K562 (cell line): ENCODE measurements at regions not wholly inside any gene's neighbourhood (a gene's known extent, or its start where the extent isn't known, plus 50 kb on each side); places are given as distances from the start of the nearest gene placed in this dataset.

Experiments
- ATF7 ChIP-seq: fragments of 450-650 bp; IDR thresholded peaks from 2 replicates; pipeline ENCODE4 v1.7.1; 2014; ENCODE audit warnings: mild to moderate bottlenecking, moderate library complexity
- CAMTA2 ChIP-seq: fragments of 250-450 bp; sonication (Bioruptor Pico); conservative IDR thresholded peaks from 2 replicates; pipeline ENCODE4 v1.5.1; 2022
- CEBPG ChIP-seq, 3 experiments: fragments of 200-800 bp in 1 of 3; sonication (Bioruptor generic) in 1 of 3; sonication (generic) in 1 of 3; formaldehyde crosslinking in 1 of 3; IDR thresholded peaks in 2 of 3; conservative IDR thresholded peaks in 1 of 3; 2 replicates each; pipeline versions ENCODE4 v1.6.1 to v1.8.0; 2016 to 2022; ENCODE audit warnings: missing compliant biosample characterization in 2 of 3, missing genetic modification characterization in 2 of 3, mild to moderate bottlenecking in 1 of 3, missing genetic modification reagents in 1 of 3
- CHCHD3 ChIP-seq: fragments of 250-450 bp; sonication (Bioruptor Pico); IDR thresholded peaks from 2 replicates; pipeline ENCODE4 v2.1.2; 2022; ENCODE audit warnings: mild to moderate bottlenecking
- ESRRA ChIP-seq: fragments of 450-650 bp; IDR thresholded peaks from 2 replicates; pipeline ENCODE4 v1.6.1; 2014; ENCODE audit warnings: low read depth, mild to moderate bottlenecking, moderate library complexity, borderline replicate concordance
- KAT8 ChIP-seq: fragments of 450-650 bp; IDR thresholded peaks from 2 replicates; pipeline ENCODE4 v1.6.1; 2016; ENCODE audit warnings: low read depth, mild to moderate bottlenecking
- KDM1A ChIP-seq, 2 experiments: fragments of 450-650 bp; IDR thresholded peaks; 2 replicates each; pipeline ENCODE4 v1.6.1; 2016; ENCODE audit warnings: mild to moderate bottlenecking in 2 of 2
- MAFG ChIP-seq: fragments of 450-650 bp; conservative IDR thresholded peaks from 2 replicates; pipeline ENCODE4 v1.6.1; 2016; ENCODE audit warnings: missing genetic modification characterization, missing compliant biosample characterization
- MAX ChIP-seq: sonication (generic); formaldehyde crosslinking; IDR thresholded peaks from 2 replicates; pipeline ENCODE4 v1.9.0; 2022; ENCODE audit warnings: mild to moderate bottlenecking, missing genetic modification reagents
- MCM5 ChIP-seq: fragments of 450-650 bp; IDR thresholded peaks from 2 replicates; pipeline ENCODE4 v1.6.1; 2016; ENCODE audit warnings: low read depth
- MTF1 ChIP-seq: fragments of 250-450 bp; sonication (Bioruptor Pico); IDR thresholded peaks from 2 replicates; pipeline ENCODE4 v1.9.0; 2021; ENCODE audit warnings: moderate library complexity, mild to moderate bottlenecking, inconsistent platforms, borderline replicate concordance
- NR2C1 ChIP-seq, 2 experiments: fragments of 450-650 bp; IDR thresholded peaks; 2 replicates each; pipeline ENCODE4 v1.6.1; 2017; ENCODE audit warnings: mild to moderate bottlenecking in 2 of 2, antibody characterized with exemption in 1 of 2, inconsistent platforms in 1 of 2, missing compliant biosample characterization in 1 of 2, missing genetic modification characterization in 1 of 2
- NRF1 ChIP-seq, 2 experiments: fragments of 450-650 bp; IDR thresholded peaks in 1 of 2; conservative IDR thresholded peaks in 1 of 2; 2 replicates each; pipeline ENCODE4 v1.6.1; 2014; ENCODE audit warnings: mild to moderate bottlenecking in 2 of 2
- RBM22 ChIP-seq: fragments of 200-400 bp; formaldehyde crosslinking; IDR thresholded peaks from 2 replicates; pipeline ENCODE4 v1.6.1; 2018; ENCODE audit warnings: low read length, low read depth; ENCODE audit not compliant: poor library complexity, severe bottlenecking
- TBL1XR1 ChIP-seq, 2 experiments: IDR thresholded peaks; 2 replicates each; pipeline ENCODE4 v1.6.1; 2012; ENCODE audit warnings: improper control_type of control experiment in 2 of 2, low read length in 2 of 2, mild to moderate bottlenecking in 1 of 2
- YY1 ChIP-seq, 3 experiments: IDR thresholded peaks; 2 replicates each; pipeline ENCODE4 v1.6.1; 2011; ENCODE audit warnings: low read length in 2 of 3, mild to moderate bottlenecking in 2 of 3, moderate library complexity in 2 of 3, borderline replicate concordance in 1 of 3, control low read depth in 1 of 3, low read depth in 1 of 3; ENCODE audit not compliant: insufficient read depth in 3 of 3, insufficient replicate concordance in 2 of 3, control insufficient read depth in 1 of 3, insufficient read length in 1 of 3; ENCODE audit errors: extremely low read depth in 1 of 3
- ZNF121 ChIP-seq: sonication (generic); formaldehyde crosslinking; conservative IDR thresholded peaks from 2 replicates; pipeline ENCODE4 v1.8.0; 2022; ENCODE audit warnings: missing genetic modification reagents
- ZNF134 ChIP-seq: fragments of 250-450 bp; sonication (Bioruptor Pico); conservative IDR thresholded peaks from 2 replicates; pipeline ENCODE4 v1.4.0; 2020
- ZNF175 ChIP-seq: fragments of 200-800 bp; sonication (Bioruptor generic); IDR thresholded peaks from 2 replicates; pipeline ENCODE4 v1.6.1; 2016; ENCODE audit warnings: low read depth, mild to moderate bottlenecking, missing genetic modification characterization, missing compliant biosample characterization
- ZNF408 ChIP-seq: fragments of 250-450 bp; sonication (Bioruptor Pico); IDR thresholded peaks from 2 replicates; pipeline ENCODE4 v1.4.0; 2020; ENCODE audit warnings: low read depth, mild to moderate bottlenecking, moderate library complexity
- ZSCAN32 ChIP-seq: fragments of 450-650 bp; formaldehyde crosslinking; IDR thresholded peaks from 2 replicates; pipeline ENCODE4 v1.4.0; 2020; ENCODE audit warnings: mild to moderate bottlenecking, moderate library complexity
- TF ChIP-seq, protein P1 (sequence below): fragments of 450-650 bp; formaldehyde crosslinking; IDR thresholded peaks from 2 replicates; pipeline ENCODE4 v1.4.0; 2022; ENCODE audit warnings: mild to moderate bottlenecking, moderate library complexity
- TF ChIP-seq, protein P2 (sequence below): fragments of 250-450 bp; sonication (Bioruptor Pico); IDR thresholded peaks from 2 replicates; pipeline ENCODE4 v1.4.0; 2020; ENCODE audit warnings: mild to moderate bottlenecking, moderate library complexity

DNA sequence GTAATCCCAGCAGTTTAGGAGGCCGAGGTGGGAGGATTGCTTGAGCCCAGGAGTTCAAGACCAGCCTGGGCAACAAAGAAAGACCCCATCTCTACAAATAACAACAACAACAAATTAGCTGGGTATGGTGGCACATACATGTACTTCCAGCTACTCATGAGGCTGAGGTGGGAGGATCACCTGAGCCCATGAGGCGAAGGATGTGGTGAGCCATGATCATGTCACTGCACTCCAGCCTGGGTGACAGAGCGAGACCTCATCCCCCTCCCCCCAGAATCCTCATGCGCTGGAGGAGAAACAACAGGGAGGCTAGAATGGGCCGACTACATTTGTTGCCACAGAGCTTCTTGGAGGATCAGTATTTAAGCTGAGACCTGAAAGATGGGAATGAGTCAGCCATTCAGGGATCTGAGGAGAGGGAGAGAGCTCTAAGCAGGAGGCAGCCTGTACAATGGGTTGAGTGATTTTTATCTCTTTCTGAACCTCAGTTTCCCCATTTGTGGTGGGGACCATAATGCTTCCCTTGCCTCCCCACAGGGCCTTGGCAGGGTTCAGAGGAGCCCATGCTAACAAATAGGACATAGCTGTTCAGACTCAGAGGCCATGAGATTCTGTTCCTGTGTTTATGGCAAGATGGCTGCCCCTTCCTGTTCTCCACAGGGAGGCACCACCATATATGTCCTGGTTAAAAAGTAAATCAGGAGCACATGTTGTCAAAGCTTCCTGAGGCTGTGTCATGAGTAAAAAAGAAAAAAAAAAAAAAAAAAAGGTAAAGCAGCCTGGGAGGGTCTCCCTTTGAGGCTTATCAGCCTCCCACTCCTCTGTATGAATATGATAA lies 131.4 kb upstream of the HAAO start (continued):
- TF ChIP-seq ZNF134, result no peak
- peak in 1 of 2 experiments; percentile 86; a peak in 2 of 4 replicates for TF ChIP-seq KDM1A (IDR thresholded peaks at IDR 0.05)
- no peak for TF ChIP-seq ZNF121
- TF ChIP-seq RBM22, result no peak
- no peak for TF ChIP-seq NR2C1 (IDR thresholded peaks at IDR 0.05)
- peak; percentile 26; the same call in 1 of the 2 replicates for TF ChIP-seq NR2C1 (tag; IDR thresholded peaks at IDR 0.05)
- TF ChIP-seq MTF1 (CRISPR knock-in tag), result no peak
- TF ChIP-seq TBL1XR1 (IDR thresholded peaks at IDR 0.05; ENCODE audit: low read length in 2 of 2), result no peak
- TF ChIP-seq ZNF175, result 0 out of 2 replicates have a peak, but pooled peaks have one; percentile 39
- no peak for TF ChIP-seq CAMTA2 (CRISPR knock-in tag)
- peak in 1 of 3 experiments; percentile 71 for TF ChIP-seq YY1 (IDR thresholded peaks at IDR 0.05; ENCODE audit: borderline replicate concordance in 1 of 3, control insufficient read depth in 1 of 3, extremely low read depth in 1 of 3, insufficient read depth in 3 of 3, insufficient read length in 1 of 3, insufficient replicate concordance in 2 of 3, low read depth in 1 of 3, low read length in 2 of 3)
- no peak for TF ChIP-seq ESRRA
- no peak for TF ChIP-seq ZSCAN32 (CRISPR knock-in tag)
- TF ChIP-seq NRF1 (conservative IDR thresholded peaks at IDR 0.05 in 1 of 2, IDR thresholded peaks at IDR 0.05 in 1 of 2), result no peak
- TF ChIP-seq MAFG, result no peak
- no peak for TF ChIP-seq MCM5
- TF ChIP-seq, protein P1, sequence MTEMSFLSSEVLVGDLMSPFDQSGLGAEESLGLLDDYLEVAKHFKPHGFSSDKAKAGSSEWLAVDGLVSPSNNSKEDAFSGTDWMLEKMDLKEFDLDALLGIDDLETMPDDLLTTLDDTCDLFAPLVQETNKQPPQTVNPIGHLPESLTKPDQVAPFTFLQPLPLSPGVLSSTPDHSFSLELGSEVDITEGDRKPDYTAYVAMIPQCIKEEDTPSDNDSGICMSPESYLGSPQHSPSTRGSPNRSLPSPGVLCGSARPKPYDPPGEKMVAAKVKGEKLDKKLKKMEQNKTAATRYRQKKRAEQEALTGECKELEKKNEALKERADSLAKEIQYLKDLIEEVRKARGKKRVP (CRISPR knock-in tag), result 0 out of 2 replicates have a peak, but pooled peaks have one; percentile 45
- TF ChIP-seq CHCHD3 (CRISPR knock-in tag), result no peak
- TF ChIP-seq CEBPG (CRISPR knock-in tag; IDR thresholded peaks at IDR 0.05), result no peak
- TF ChIP-seq CEBPG (tag; conservative IDR thresholded peaks at IDR 0.05 in 1 of 2, IDR thresholded peaks at IDR 0.05 in 1 of 2), result no peak
- TF ChIP-seq MAX, result no peak
- TF ChIP-seq ZNF408 (CRISPR knock-in tag), result no peak
- TF ChIP-seq, protein P2, sequence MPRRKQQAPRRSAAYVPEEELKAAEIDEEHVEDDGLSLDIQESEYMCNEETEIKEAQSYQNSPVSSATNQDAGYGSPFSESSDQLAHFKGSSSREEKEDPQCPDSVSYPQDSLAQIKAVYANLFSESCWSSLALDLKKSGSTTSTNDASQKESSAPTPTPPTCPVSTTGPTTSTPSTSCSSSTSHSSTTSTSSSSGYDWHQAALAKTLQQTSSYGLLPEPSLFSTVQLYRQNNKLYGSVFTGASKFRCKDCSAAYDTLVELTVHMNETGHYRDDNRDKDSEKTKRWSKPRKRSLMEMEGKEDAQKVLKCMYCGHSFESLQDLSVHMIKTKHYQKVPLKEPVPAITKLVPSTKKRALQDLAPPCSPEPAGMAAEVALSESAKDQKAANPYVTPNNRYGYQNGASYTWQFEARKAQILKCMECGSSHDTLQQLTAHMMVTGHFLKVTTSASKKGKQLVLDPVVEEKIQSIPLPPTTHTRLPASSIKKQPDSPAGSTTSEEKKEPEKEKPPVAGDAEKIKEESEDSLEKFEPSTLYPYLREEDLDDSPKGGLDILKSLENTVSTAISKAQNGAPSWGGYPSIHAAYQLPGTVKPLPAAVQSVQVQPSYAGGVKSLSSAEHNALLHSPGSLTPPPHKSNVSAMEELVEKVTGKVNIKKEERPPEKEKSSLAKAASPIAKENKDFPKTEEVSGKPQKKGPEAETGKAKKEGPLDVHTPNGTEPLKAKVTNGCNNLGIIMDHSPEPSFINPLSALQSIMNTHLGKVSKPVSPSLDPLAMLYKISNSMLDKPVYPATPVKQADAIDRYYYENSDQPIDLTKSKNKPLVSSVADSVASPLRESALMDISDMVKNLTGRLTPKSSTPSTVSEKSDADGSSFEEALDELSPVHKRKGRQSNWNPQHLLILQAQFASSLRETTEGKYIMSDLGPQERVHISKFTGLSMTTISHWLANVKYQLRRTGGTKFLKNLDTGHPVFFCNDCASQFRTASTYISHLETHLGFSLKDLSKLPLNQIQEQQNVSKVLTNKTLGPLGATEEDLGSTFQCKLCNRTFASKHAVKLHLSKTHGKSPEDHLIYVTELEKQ, result no peak; the same call in 1 of the 2 replicates
- no peak for TF ChIP-seq KAT8
- TF ChIP-seq ATF7, result no peak
